Inflammatory macrophage treated with lipopolysaccharide for 1 hour (primary cell): ENCODE measurements at regions not wholly inside any gene's neighbourhood (a gene's known extent, or its start where the extent isn't known, plus 50 kb on each side); places are given as distances from the start of the nearest gene placed in this dataset.

ENCODE experiments used
- DNase-seq, 2 donors: peaks; one replicate each; pipeline ENCODE4 v3.0.0-alpha.2; 2020 to 2022

DNA sequence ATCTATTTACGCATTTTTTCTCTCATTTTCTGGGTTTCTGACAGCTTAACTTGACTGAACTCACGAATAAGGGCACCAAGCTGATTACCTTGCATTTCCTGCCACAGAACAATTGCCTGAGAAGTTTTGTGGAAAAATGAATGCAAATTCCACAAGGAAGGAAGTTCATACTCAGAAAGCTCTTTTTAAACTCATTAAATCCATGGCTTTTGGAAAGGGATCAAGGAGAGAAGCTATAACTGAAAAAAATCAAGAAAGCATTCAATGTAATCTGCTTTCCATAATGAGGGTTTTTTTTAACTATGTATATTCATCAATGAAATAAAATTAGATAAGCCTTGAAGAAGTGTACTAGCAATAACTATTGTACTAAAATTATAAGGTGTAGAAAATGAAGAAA is 252.5 kb downstream of the GPM6A start:
- no peak for DNase-seq

DNA sequence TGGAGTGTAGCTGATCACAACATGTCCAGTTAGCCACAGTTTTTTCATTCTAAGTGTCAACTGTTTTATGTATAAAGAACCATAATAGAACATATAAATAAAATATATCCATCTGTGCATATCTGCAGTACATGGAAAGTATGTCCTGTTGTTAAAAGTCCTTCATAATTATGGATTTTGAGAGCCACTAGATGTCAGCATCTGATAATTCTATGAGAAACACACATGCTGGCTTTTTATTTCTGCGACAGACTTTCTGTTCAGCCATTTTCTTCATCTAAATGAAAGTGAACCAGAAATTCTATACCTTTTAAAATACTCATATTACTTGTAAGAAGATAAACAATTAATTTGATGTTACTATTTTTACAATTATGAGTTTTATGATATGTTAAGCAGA is 251.5 kb downstream of the GPM6A start:
- DNase-seq, result no peak

DNA sequence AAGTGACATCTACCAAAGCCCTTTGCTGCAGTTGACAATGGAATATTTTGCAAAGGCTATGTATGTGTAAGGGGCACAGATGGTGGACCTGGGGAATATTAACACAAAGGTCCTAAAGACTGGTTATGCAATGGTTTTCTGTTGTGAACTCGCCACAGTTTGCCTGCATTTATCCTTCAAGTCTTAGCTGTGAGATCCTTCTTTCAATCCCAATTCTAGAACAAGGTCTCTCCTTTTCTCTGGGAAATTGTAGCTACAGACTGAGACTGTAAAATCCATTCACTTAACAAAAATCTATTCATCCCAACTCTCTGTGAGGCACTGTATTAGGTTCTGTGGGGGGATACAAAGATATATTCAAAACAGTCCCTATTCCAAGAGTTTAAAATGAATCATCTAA is 250.4 kb downstream of the GPM6A start:
- no peak for DNase-seq

DNA sequence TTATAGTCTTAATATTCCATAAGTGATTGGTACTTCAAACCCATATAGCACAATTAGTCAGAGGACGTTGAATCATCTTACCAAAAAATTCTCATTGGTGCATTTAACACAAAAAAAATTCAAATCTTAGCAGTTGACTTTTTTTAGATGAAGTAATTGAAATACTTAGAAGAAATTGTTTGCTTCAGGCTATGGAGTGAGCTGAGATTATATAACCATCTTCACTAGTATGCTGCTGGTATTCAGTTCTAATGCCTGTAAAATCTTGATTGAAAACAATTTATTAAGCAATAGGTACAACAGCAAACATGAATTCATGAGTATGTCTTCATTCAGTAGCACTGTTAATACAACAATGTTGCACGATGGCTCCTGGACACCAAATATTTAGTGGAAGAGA is 250.0 kb downstream of the GPM6A start:
- DNase-seq, result no peak

DNA sequence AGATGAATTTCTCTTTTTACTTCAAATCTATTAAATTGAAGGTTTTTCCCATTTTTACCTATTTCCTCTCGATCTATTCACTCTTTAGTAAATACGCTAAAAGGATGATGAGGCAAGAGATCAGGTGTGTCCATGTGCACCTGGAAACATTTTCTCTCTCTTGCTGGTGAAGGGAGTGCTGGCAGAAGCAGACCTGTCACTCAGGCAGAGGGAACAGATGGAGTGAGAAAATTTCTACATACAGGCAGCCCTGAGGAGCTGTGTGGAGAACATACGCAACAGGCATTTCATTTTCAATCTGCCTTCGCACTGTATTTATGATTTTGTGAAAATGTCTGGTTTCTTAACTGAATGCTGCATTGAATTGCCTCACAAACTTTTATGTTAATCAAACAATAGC is 249.5 kb downstream of the GPM6A start:
- no peak for DNase-seq
